ENCODE measurements at regions not wholly inside any gene's neighbourhood (a gene's known extent, or its start where the extent isn't known, plus 50 kb on each side); places are given as distances from the start of the nearest gene placed in this dataset.
A peak's percentile ranks its signal among the peaks of the same experiment; 100 is the strongest.
"Not testable (repeated sequence)": the region's sequence is repeated elsewhere in the genome, so short reads cannot be mapped to it uniquely, and the experiment has no call there.

DNA sequence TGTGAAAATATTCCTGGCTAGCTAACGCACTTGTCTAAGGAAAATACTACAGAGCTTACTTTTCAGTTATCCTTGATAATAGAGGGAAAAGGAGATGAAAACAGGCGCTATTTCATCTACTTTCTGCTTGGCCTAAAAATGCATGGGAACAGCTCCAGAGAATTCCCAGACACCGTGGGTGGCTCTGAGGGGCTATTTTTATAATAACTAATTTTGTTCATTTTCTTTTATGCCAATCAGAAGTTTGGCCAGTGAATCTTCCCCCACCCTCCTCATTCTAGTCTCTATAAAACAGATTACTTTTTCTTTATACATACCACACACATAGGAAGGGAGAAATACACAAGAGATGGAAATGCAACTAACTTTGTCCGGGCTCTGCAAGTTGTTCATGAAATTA, 322.9 kb downstream of the SETD4 start:
- no peak for DNase-seq

DNA sequence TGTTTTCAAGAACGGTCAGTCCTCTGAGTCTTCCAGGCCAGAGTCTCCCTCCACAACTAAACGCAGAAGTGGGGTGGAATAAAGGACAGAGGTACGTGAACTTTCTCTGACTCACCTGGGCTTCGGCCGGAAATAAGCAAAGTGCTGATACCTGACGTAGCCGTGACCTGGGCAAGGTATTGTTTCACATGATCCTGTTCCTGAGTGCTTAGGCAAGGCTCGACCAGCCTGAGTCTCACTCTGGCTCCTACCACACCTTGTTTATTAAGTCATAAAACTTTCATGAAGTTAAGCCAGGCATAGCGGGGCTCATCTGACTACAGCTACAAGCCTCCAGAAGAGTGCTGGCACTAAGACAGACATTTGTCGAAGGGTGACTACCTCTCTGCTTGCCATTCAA, 327.5 kb downstream of the SETD4 start:
- no peak for DNase-seq

DNA sequence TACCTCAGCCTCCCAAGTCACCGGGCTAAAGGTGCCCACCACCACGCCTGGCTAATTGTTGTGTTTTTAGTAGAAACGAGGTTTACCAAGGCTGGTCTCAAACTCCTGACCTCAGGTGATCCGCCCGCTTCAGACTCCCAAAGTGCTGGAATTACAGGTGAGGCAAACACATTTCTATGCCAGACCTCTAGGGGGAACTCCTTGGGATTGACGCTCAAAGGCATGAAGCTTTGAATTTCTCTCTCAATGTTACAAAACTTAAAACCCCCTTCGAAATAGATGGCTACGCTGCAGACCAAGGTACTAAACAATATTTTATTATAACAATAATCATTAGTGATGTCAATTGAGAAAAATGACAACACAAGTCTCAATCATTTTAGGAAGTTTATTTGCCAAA, 330.0 kb downstream of the SETD4 start:
- DNase-seq, result no peak

DNA sequence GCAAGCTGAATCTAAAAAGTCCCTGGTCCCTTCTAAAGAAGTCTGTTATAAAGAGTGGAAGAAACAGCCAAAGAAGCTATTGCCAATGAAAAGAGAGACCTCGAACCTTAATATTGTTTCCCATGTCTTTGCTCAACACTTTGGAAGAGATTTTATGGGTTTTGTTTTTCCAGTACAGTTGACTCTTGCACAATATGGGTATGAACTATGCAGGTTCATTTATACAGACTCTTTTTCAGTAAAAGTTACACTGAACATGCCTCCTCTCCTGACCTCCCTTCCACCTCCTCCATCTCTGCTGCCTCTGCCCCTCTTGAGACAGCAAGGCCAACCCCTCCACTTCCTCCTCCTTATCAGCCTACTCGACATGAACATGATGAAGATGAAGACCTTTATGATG, 332.5 kb downstream of the SETD4 start:
- no peak for DNase-seq

DNA sequence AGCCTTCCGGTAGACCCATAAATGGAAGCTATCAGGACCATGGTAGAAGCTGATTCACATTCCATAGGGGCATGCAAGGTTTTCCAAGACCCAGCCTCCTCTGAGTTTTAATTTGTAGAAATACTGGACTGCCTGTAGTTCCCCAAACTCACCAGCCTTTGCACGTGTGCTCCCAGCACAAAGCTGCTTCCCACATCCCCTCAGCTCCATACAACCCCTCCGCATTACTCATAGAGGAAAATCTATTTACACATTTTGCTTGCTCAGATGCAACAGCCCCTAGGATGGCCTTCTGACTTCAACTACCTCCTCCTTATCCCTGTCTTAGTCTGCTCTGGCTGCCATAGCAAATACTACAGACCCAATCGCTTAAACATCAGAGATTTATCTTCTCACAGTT, 336.2 kb downstream of the SETD4 start:
- DNase-seq, result no peak

DNA sequence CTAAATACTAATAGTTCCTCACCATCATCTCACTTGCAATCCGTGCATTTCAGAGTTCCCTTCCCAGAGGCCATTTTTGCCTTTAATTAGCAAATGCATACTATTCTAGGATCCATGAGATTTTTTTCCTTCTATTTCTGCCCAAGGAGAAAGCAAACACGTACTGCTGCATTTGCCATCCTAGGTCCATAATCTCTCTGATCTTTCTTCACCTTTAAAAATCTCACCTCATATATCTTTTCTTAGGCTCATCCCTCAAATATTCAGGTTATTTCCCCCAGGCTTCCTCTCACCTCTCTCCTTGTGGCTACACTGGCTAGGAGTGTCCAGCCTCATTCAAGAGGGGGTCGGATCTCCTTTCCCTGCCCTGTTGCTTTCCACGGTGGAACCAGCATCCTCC, 338.6 kb downstream of the SETD4 start:
- no peak for DNase-seq

DNA sequence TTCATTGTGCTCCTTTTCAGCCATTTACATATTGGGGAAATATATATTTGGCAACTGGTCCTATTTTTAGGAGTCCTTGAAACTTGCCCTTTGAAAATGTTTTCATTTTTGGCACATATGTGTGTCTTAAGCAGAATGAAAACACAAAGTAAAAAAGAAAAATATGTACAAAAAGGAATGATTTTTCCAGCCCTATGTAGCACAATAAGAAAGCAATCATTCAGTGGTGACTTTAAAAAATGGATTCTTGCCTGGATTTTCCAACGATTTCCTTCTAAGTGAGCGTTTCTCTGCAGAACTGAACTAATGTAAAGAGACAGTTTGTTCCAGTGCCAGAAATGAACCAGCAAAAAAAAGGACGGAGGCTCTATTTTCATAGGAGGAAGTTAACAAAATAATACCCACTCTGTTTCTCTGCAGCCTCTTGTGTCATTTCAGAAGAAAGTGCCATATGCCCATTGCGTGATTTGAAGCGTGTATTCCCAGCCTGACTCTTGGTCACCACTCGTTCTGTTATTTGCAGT, 340.1 kb downstream of the SETD4 start:
- no peak for DNase-seq

DNA sequence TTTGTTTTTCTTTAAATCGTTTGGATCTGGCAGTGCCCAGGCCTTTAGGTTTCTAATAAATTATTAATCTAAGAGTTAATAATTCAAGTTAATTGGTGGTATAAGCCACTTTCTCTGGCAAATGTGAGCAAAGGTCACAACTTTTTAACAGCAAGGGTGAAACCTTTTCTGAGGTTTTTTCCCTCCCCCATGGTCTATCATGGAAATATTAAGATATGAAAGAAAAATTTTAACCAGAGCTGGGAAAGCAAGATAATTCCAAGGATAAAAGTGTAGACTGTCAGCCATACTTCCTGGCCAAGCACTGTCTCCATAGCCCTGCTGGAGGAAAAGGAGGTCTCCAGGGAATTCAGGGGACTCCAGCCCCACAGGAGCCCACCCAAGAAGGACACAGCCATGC, 341.2 kb downstream of the SETD4 start:
- no peak for DNase-seq

DNA sequence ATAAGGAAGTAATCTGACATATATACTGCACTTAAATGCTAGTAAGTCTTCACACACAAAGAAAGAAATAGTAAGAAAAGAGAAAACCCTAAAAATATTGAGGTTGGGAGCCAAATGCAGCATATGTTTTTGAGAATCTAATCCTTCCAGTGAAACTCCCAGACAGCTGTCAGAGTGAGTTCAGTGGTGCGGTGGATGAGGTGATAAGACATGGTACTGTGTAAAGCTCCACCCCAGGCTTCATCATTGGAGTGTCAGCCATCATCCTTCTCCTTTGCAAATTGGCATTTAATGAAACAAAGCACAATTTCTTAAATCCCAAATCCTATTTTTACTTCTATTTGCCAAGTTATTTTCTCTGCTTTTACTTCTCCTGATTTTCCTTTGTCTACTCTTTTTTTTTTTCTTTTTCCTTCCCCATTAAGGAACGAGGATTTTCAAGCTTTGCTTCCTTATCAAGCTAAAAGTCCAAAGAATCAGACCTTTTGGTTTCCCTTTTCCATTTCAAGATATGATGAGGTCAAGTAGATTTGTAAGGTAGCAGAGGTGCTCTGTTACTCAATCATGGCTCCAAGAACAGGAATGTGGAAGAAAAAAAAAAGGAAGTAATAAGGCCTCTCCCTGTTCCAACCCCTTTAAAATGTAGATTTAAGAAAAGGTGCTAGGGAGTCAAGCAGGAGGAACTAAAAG, 343.3 kb downstream of the SETD4 start:
- DNase-seq, result no peak

DNA sequence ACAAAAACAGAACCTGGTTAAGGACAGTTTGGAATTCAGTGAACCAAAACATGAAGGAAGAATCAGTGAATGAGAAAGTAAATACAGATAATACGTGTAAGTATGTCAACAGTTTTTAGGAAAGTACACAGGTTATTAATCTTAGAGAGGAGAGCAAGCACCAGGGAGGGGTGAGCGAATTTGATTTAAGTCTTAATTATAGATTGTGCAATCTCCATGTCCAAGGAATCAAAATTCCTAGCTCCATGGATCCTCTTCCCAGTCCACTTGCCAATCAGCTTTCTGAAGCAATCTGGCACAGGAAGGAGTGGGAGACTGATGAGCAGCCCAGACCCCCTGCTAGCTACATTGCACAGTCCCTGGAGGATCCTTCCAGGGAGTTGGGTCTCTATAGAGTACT, 346.4 kb downstream of the SETD4 start:
- DNase-seq, result no peak

DNA sequence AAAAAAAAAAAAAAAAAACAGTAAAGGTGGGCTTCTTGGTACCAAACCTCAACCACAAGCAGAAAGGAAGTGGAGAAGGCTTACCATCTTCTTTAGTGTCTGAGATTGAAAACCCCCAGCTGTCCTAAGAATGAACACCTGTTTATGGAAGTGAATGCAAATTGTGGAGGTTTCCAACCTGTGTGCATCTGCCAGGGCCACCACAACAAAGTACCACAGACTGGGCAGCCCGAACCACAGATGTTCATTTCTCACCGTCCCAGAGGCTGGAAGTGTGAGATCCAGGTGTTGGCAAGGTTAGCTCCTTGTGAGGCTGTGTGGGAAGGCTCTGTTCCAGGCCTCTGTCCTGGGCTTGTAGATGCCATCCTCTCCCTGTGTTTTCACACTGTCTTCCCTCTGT, 348.7 kb downstream of the SETD4 start:
- no peak for DNase-seq

DNA sequence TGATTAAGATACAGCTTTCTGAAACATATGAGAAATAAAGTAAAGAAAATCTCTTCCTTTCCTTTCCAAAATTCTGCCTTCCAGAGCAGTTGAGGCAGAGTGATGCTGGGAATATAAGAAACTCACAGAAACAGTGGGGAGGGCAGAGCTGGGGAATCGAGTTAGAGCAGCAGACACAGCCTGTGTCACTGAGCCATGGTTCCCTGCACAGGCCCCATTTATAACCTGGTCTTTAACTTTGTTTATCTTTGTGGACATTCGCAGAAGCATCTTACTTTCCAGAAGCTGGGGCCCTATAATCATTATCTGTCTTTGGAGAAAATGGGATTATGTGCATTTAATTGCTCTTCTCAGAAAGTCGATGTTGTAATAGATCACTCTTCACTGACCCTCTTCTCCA, 349.1 kb downstream of the SETD4 start:
- no peak for DNase-seq

DNA sequence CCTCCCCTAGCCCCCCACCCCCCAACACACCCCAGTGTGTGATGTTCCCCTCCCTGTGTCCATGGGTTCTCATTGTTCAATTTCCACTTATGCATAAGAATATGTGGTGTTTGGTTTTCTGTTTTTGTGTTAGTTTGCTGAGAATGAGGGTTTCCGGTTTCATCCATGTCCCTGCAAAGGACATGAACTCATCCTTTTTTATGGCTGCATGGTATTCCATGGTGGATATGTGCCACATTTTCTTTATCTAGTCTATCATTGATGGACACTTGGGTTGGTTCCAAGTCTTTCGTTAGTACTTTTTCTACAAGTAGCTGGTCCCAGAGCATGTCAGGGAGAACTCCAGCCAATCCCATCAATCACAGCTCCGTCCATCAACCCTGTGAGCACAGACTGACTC, 350.3 kb downstream of the SETD4 start:
- not testable (repeated sequence) for DNase-seq

DNA sequence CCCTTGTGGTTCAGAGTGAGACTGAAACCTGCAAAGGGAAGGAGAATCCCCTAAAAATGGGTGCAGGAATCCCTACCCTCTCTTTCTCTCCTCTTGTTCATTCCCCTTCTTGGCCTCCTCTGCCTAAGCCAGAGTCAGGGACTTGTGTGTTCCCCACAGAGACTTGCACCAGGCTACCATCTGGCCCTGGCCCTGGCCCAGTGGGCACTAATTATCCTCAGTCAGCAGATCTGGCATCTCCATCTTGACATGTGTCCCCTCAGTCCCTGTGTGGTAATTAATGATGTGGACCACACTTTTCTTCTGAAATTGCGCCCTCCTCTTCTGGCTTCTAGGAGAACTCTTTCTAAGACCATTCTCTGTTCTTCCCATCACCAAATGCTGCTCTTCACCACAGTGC, 354.4 kb downstream of the SETD4 start:
- no peak for DNase-seq

DNA sequence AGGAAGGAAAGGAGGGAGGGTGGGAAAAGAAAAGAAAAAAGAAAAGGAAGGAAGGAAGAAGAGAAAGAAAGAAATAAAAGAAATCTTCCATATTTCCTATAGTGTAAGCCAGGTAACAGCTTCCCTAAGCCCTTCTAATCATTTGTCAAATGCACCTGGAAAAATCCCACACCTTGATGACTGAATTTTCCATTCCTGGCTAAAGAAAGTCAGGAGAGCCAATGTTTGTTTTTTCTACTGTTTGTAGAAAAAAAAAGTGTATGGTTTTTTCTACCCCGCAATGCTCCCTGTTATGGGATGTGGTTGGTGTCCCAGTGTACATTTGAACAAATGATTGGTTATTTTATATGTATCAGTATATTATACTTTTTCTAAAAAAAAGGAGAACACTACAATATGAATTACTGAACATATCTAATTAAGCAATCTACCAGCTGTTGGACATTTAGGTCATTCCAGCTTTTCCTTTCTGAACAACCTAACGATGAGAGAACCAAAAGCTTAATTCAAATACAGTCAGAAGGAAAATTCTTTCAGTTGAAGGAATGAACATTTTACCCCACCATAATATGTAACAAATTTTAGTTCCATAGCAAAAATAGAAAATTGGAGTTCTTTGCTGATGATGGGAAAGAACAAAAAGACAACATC, 355.0 kb downstream of the SETD4 start:
- no peak for DNase-seq

DNA sequence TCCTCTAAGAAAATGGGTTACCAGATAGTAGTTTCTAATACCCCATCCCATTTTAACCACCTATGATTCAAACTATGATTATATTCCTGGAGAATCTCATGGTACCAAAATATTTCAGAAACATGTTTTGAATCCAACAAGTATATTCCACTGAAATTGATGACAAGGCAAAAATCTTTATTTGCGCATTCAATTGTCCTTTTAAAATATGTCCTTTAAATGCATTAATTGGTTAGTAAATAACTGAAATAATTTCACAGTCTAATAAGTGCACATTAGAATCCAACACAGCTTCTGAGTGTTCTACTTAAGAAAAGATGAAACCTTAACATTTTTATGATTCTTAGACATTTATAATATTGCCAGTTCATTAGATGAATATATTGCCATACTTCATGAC, 356.6 kb downstream of the SETD4 start:
- DNase-seq, result no peak

DNA sequence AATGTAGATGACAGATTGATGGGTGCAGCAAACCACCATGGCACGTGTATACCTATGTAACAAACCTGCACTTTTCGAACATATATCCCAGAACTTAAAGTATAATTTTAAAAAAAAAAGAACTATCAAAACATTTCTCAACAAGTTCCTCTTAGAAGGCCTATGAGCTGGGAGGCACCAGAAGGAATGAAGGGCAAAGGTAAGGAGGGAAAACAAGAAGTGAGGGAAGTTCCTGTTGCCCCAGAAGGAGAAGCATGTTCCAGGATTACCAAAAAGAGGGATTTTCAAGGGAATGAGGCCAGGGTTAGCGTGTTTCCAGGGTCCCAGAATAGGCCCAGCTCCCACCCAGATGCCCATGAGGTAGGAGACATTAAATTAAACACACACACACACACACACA, 361.0 kb downstream of the SETD4 start:
- no peak for DNase-seq

DNA sequence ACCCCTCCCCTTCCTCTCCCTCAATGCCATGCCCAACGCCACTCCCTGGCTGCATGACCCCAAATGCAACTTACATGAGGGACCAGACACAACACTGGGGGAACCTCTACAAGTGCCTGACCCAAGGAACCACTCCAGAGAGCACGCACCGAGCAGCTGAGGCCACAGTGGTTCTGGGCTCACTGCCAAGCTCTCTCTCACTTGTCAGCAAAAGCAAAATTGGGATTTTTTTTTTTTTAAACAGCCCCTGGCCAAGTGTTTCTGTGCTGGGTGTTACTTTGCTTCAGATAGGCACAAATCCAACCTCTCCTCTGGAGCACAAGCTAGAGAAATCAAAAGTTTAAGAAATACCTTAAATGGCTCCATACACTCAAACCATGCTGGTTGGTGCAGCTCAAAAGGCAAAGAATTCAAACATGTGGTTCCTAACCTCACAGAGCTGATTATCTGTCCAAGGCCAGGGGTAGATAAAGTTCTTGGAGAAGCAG, 363.0 kb downstream of the SETD4 start:
- DNase-seq, result peak; percentile 57

DNA sequence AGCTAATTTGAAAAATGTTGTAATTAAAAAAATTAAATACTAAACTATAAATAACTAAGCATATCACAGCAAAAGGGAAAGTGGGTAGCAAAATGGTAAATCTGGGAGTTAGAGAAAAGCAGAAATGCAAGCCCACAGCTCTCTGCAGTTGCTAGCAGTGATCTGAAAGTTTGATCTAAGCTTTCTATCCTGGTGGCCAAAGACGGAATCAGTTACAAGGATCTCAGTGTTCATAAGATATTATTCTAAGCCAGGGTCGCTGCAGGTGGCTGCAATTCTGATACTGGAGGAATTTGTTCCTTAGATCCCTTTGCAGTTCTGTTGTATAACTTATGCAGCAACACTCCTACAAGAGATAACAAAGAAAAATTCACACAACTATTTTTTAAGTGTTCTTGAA, 363.7 kb downstream of the SETD4 start:
- no peak for DNase-seq

DNA sequence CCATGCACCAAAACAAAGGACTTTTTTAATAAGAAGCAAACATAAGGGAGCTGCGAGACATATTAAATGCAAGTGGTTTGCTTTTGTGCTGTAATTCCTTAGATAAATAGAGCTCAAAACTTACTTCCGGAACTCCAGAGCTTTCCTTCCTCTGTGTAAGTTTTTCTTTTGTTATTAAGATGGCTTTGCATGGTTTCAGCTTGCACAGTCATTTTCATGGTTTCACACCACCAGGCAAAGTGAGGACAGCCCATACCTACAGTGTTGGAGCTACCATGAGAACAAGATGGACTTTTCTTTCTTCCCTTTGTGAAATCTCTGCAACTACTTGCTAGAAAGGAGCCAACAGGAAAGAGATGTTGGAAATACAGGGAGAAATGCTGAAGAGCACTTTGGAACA, 368.0 kb downstream of the SETD4 start:
- DNase-seq, result no peak

DNA sequence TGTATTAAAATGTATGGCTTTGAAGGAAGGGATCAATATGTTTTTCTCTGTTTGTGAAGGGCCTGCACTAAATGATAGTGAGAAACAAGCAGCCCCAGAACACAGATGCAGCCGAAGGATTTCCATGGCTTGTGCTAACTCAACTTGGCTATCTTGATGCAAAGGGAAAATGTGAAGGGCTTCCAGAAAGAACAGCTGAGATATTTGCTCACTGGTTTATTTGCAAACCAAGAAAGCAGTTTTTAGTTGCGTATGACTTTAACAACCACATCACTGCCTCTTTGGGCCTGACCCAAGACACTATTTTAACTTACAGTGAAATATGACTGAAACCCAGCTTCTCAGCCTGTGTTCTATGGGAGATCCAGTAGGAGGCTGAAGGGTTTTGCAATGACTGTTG, 369.9 kb downstream of the SETD4 start:
- DNase-seq, result no peak

DNA sequence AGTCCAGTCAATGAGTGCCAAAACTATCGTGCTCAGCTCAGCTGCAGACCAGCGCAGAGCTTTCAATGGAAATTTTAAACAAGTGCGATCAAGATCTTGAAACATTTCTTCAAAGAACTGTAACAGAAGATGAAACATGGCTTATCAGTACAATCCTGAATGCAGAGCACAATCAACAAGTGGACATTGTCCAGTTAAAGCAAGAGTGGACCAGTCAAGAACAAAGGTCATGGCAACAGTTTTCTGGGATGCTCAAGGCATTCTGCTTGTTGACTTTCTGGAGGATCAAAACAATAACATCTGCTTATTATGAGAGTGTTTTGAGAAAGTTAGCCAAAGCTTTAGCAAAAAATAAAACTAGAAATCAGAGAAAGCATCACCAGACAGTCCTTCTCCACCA, 374.2 kb downstream of the SETD4 start:
- no peak for DNase-seq

DNA sequence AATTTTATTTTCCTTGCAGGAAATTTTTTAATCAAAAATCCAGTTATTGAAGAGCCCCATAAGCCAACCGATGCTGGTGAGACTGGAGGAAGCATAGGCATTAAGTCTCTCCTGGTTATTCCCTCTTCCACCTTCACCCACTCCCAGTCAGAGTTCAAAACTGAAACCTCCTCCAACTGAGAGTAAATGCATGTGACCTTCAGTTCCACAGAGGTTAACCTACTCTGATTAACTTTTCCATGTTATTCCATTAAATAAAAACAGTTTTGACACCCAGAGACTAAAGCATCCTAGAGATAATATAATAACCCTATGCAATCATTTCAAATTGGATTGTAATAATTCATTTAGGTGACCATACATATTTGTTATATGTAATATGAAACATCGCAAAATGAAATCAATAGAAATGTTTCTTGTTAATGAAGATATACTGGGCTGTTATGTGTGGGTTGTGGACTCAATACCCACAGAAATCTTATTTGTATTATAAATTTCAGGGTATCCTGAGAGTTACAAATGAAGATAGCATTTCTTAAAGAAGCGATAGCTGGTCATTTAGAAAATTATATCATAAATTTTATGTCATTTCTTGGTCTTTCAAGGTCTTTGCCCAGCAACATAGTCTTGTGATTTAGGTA, 376.5 kb downstream of the SETD4 start:
- DNase-seq, result no peak

DNA sequence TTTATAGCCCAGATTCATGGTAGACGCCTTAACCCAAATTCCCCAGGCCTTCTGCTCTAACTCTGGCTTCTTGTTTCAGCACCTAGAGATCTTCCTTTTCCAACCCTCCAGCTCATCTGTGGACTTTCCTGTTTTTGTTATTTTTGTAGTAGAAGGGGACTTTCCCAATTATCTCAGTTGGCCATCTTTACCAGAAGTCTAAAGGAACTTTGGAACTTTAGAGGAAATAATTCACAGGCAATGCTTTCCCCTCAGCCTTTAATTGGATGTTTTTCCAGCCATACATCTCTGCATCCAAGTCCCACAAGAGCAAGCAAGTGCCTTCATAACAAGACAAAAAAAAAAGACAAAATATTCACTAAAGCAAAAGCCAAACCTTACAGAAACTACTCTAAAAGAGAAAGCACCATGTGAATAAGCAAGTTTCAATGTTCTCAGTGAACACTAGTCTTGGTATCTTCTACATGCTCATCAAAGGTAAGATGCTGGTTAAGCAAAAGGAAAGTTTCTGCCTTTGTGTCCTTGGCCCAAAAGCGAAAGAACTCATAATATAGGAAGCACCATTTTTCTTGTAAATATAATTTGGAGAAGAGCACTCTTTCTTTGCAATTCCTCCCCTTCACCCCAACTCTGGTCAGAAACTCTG, 377.3 kb downstream of the SETD4 start:
- no peak for DNase-seq

Measured in hematopoietic multipotent progenitor cell treated with erythropoietin and hydrocortisone succinate and interleukin-3 and kit ligand, for 8 days (in vitro differentiated cells).